ENCODE measurements at regions not wholly inside any gene's neighbourhood (a gene's known extent, or its start where the extent isn't known, plus 50 kb on each side); places are given as distances from the start of the nearest gene placed in this dataset.

- TF ChIP-seq POLR2AphosphoS5 (IDR thresholded peaks at IDR 0.05; ENCODE audit: low read depth, low read length) (no peak), POLR2A (IDR thresholded peaks at IDR 0.05; ENCODE audit: low read depth, low read length) (no peak)
Observed at GRCh38 chr5:61267116-61267515, 64.9 kb upstream of the ZSWIM6 start.

Measured in GM12892 (cell line).